Upper lobe of left lung (tissue), 4 donors: ENCODE measurements at regions not wholly inside any gene's neighbourhood (a gene's known extent, or its start where the extent isn't known, plus 50 kb on each side); places are given as distances from the start of the nearest gene placed in this dataset.

ENCODE experiments used
- POLR2AphosphoS5 ChIP-seq, 2 donors: sonication (generic); formaldehyde crosslinking; IDR thresholded peaks; one replicate each; pipeline ENCODE4 v1.5.1; 2017; ENCODE audit warnings: antibody characterized with exemption in 2 of 2
- TF ChIP-seq, protein P1 (sequence below), 6 experiments: fragments of 450-650 bp in 4 of 6; fragments of 200-600 bp in 2 of 6; sonication (generic) in 2 of 6; IDR thresholded peaks; one replicate each; pipeline ENCODE4 v1.5.1; 2016 to 2019; ENCODE audit warnings: antibody characterized with exemption in 6 of 6

DNA sequence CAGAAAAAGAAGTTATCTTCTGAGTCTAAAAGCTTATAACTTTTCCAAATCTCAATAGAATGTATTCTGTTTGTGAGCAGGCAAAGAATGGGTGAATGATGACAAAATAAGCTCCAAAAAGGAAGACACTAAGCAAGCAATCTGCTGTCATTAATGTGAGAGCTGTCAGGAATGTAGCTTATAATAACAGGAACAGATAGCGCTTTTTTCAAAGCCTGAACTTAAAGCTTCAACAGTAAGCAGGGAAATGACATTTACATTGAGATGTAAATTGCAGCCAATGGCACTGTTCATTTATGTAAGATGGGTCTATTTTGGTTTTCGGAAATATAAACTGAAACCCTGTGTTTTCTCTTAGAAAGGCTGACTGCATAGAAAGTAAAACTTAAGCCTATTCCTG is 1005.9 kb downstream of the PDHA2 start:
- TF ChIP-seq, protein P1, sequence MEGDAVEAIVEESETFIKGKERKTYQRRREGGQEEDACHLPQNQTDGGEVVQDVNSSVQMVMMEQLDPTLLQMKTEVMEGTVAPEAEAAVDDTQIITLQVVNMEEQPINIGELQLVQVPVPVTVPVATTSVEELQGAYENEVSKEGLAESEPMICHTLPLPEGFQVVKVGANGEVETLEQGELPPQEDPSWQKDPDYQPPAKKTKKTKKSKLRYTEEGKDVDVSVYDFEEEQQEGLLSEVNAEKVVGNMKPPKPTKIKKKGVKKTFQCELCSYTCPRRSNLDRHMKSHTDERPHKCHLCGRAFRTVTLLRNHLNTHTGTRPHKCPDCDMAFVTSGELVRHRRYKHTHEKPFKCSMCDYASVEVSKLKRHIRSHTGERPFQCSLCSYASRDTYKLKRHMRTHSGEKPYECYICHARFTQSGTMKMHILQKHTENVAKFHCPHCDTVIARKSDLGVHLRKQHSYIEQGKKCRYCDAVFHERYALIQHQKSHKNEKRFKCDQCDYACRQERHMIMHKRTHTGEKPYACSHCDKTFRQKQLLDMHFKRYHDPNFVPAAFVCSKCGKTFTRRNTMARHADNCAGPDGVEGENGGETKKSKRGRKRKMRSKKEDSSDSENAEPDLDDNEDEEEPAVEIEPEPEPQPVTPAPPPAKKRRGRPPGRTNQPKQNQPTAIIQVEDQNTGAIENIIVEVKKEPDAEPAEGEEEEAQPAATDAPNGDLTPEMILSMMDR (IDR thresholded peaks at IDR 0.05): no peak
- no peak for TF ChIP-seq POLR2AphosphoS5 (IDR thresholded peaks at IDR 0.05)
